Heart left ventricle (tissue), 16 donors: ENCODE measurements at regions not wholly inside any gene's neighbourhood (a gene's known extent, or its start where the extent isn't known, plus 50 kb on each side); places are given as distances from the start of the nearest gene placed in this dataset.

Experiments used
- ATAC-seq, 4 donors: fragments of 200-7000 bp; cut with Tn5 transposase; one replicate each; pipeline ENCODE4 v1.9.1; 2020 to 2022; ENCODE audit warnings: moderate library complexity in 4 of 4, mild to moderate bottlenecking in 3 of 4, moderate number of reproducible peaks in 1 of 4
- DNase-seq, 5 donors: peaks; one replicate each; pipeline ENCODE4 v3.0.0-alpha.2; 2020
- H3K27ac ChIP-seq, 12 donors: fragments of 200-600 bp; sonication (generic) in 4 of 12; one replicate each; pipeline versions ENCODE4 v1.5.0 to v1.8.0; 2016 to 2022; ENCODE audit warnings: mild to moderate bottlenecking in 2 of 12
- H3K27me3 ChIP-seq, 9 donors: fragments of 200-600 bp; sonication (generic) in 2 of 9; one replicate each; pipeline versions ENCODE4 v1.5.1 to v1.8.0; 2016 to 2022; ENCODE audit warnings: mild to moderate bottlenecking in 3 of 9
- H3K36me3 ChIP-seq, 9 donors: fragments of 200-600 bp; sonication (generic) in 2 of 9; one replicate each; pipeline versions ENCODE4 v1.5.0 to v1.8.0; 2018 to 2022; ENCODE audit warnings: mild to moderate bottlenecking in 2 of 9
- H3K4me1 ChIP-seq, 12 donors: fragments of 200-600 bp; sonication (generic) in 4 of 12; one replicate each; pipeline versions ENCODE4 v1.5.0 to v1.8.0; 2016 to 2022; ENCODE audit warnings: mild to moderate bottlenecking in 3 of 12
- H3K4me3 ChIP-seq, 12 donors: fragments of 200-600 bp; sonication (generic) in 4 of 12; one replicate each; pipeline versions ENCODE4 v1.5.0 to v1.8.0; 2017 to 2022; ENCODE audit warnings: mild to moderate bottlenecking in 9 of 12, moderate library complexity in 4 of 12
- H3K9me3 ChIP-seq, 12 donors: fragments of 200-600 bp; sonication (generic) in 4 of 12; one replicate each; pipeline versions ENCODE4 v1.5.0 to v1.8.0; 2016 to 2022; ENCODE audit warnings: mild to moderate bottlenecking in 1 of 12
- POLR2A ChIP-seq, 2 donors: fragments of 450-650 bp; IDR thresholded peaks; one replicate each; pipeline ENCODE4 v1.6.1; 2017; ENCODE audit warnings: antibody characterized with exemption in 2 of 2, mild to moderate bottlenecking in 2 of 2, moderate library complexity in 2 of 2
- WGBS, 4 donors: extraction: QIAGEN DNeasy Blood & Tissue Kit in 2 of 4; methylation state at CpG; one replicate each; pipeline versions ENCODE4 v1.1.5 to v1.1.7; 2013 to 2018; 5-methylcytosine and 5-hydroxymethylcytosine counted together
- intact Hi-C, 10 donors: fragments of 100-400 bp; cut with DNase I; formaldehyde crosslinking; loops; one replicate each; pipeline versions ENCODE4 v1.11.1 to v1.14.2; 2022
- TF ChIP-seq, protein P1 (sequence below), 12 donors: fragments of 200-600 bp; sonication (generic) in 4 of 12; IDR thresholded peaks; one replicate each; pipeline versions ENCODE4 v1.5.0 to v1.8.0; 2018 to 2022; ENCODE audit warnings: antibody characterized with exemption in 12 of 12, mild to moderate bottlenecking in 5 of 12
- donor health status: ischemic (EF 13 %, LVEDD 7.1; RV severe dilation, severe dysfunction).
- donor health status: healthy with polysubstance abuse.
- donor health status: DM: no; HTN: yes; CAD: no.
- donor health status: DM: no; HTN: no; CAD: no.
- donor health status: ischemic (EF 25% LVEDD 6.9; RV normal size, moderate dysfunction).
- donor health status: ischemic (EF 25% LVEDD 5.7; RV mildly dilated, moderate dysfunction).
- donor health status: healthy.
- donor health status: DM: yes; HTN: yes; CAD: no.
- donor health status: ischemic (EF 35%, LVEDD 5.7; RV mildly dilated, moderate dysfunction).
- donor health status: nonischemic (EF 11% LVEDD 7.7; RV severe dilation, severe dysfunction).
- donor health status: DM: yes; HTN: yes; CAD: no.
- donor health status: PGD.
- donor health status: ischemic (EF 29% LVEDD 5.4; RV normal size, mild dysfunction).
- donor health status: nonischemic (EF 23%, LVEDD 6.1; RV moderate dilation, normal function).

DNA sequence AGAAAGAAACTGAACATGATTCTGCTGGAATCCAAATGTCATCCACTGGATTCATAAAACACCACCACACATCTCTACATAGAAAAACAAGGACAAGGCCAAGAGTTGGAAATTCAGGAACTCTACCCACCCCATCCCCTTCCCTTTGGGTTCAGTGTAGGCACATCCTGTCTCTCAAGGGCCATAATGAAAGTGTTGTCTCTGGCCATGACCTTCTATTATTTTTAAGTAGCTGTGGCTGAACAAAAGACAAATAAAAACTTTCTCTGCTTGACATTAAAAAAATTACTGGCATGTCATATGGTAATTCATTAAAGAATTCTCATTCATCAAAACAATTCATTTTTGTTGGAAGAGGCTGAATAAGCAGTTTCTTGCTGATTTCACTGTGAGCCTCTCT, 54.9 kb upstream of the ZBTB18 start:
- intact Hi-C loops, result loop anchor here in 1 of 10 donors (5.0 kb wide), 1 partner anchor 276 kb away; no protein-coding TSS in a partner anchor
- no peak for TF ChIP-seq POLR2A (IDR thresholded peaks at IDR 0.05)
- TF ChIP-seq, protein P1, sequence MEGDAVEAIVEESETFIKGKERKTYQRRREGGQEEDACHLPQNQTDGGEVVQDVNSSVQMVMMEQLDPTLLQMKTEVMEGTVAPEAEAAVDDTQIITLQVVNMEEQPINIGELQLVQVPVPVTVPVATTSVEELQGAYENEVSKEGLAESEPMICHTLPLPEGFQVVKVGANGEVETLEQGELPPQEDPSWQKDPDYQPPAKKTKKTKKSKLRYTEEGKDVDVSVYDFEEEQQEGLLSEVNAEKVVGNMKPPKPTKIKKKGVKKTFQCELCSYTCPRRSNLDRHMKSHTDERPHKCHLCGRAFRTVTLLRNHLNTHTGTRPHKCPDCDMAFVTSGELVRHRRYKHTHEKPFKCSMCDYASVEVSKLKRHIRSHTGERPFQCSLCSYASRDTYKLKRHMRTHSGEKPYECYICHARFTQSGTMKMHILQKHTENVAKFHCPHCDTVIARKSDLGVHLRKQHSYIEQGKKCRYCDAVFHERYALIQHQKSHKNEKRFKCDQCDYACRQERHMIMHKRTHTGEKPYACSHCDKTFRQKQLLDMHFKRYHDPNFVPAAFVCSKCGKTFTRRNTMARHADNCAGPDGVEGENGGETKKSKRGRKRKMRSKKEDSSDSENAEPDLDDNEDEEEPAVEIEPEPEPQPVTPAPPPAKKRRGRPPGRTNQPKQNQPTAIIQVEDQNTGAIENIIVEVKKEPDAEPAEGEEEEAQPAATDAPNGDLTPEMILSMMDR (IDR thresholded peaks at IDR 0.05), result no peak
- Histone ChIP-seq H3K4me1 (no peaks in the 10 kb centered on the region), H3K27me3 (no peaks in the 10 kb centered on the region), H3K4me3 (no peak overlapping the region), H3K36me3 (no peaks in the 10 kb centered on the region), H3K9me3 (peaks cover 0 to 7% (median 0%) of the 10 kb centered on the region in 12 donors), H3K27ac (no peak overlapping the region)
- no peak for DNase-seq
- ATAC-seq, result peak in 1 of 4 donors; percentile 30

DNA sequence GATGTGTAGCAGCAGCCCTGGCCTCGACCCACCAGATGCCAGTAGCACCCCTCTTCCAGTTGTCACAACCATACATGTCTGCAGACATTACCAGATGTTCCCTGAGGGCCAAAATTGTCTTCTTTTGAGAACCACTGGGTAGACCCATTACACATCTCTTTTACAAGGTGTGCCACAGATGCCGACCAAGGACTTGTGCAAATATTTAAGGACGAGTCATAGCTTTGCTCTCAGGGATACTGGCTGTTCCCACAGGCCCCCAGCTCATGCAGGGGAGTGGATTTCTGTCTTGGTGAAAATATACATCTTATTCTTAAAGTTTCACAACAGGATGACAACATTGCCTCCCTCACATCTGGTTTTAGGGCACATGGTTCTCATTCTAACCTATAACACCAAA, 59.4 kb upstream of the ZBTB18 start:
- no peak for TF ChIP-seq POLR2A (IDR thresholded peaks at IDR 0.05)
- TF ChIP-seq, protein P1 (IDR thresholded peaks at IDR 0.05), result no peak
- ATAC-seq, result no peak

DNA sequence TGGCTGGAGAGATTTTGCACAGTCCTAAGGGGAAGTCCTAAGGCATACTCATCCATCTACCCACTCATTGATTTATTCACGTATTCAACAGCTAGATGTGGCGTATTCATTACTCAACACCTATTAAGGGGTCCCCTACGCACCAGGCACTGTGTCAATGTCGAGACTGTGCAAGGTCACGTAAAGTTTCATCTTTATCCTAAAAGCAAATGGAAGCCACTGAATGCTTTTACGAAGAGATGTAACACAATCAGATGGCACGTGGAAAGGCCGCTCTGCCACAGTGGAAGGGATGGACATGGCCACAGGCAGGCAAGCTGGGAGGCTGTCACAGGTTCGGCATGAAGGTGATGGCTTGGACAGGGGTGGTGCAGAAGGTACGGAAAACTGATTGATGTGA, 66.3 kb upstream of the ZBTB18 start:
- intact Hi-C loops, result no loop called here
- Histone ChIP-seq H3K4me1 (no peaks in the 10 kb centered on the region), H3K27me3 (peaks cover 0 to 11% (median 0%) of the 10 kb centered on the region in 9 donors), H3K36me3 (no peaks in the 10 kb centered on the region), H3K4me3 (no peak overlapping the region), H3K9me3 (no peaks in the 10 kb centered on the region), H3K27ac (no peak overlapping the region)
- ATAC-seq (no peak), DNase-seq (no peak)
- TF ChIP-seq, protein P1 (IDR thresholded peaks at IDR 0.05), result no peak
- TF ChIP-seq POLR2A (IDR thresholded peaks at IDR 0.05), result no peak
- whole genome bisulfite sequencing, 4 donors, result 93 to 95% (median 94%) methylated on average over 10 of the region's 10 CpGs

More for the DNA sequence above, 59.4 kb upstream of the ZBTB18 start:
- no peaks in the 10 kb centered on the region for H3K36me3 ChIP-seq
- DNase-seq, result no peak
- no peak overlapping the region for H3K4me3 ChIP-seq
- H3K4me1 ChIP-seq, result no peaks in the 10 kb centered on the region
- 62 to 73% (median 70%) methylated on average over 3 of the region's 3 CpGs for WGBS, 4 donors
- intact Hi-C loops, result no loop called here
- H3K27me3 ChIP-seq, result no peaks in the 10 kb centered on the region
- H3K9me3 ChIP-seq, result peaks cover 0 to 7% (median 0%) of the 10 kb centered on the region in 12 donors
- no peak overlapping the region for H3K27ac ChIP-seq

DNA sequence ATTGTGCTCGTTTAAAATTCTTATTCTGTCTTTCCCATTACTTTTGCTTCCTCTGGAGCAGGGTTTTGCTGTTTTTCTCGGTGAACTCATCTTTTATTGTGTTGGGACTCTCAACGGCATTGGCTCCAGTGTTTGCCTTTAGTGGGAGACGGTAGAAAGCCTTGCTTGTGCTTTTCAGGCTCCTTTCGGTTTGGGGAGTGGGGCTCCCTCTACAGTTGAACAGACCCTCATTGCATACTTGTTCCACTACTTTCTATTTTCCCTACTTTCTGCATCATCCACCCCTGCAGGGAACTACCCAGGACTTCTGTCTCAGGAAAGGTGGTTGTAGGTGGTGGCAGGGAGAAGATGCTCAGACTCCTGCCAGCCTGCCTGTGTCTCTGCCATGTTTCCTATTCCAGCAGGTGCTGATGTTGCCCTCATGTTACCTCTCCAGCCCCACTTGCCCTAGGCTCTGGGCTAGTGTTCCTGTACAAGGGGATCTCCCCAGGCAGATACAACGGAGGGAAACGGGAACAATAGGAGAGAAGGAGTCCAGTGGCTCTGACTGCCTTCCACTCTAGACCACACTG, 68.5 kb upstream of the ZBTB18 start:
- WGBS, 4 donors, result 46 to 61% (median 48%) methylated on average over 7 of the region's 7 CpGs
- H3K27ac ChIP-seq, result no peak overlapping the region
- ATAC-seq (no peak), DNase-seq (no peak)
- no peak for TF ChIP-seq POLR2A (IDR thresholded peaks at IDR 0.05)
- TF ChIP-seq, protein P1 (IDR thresholded peaks at IDR 0.05), result no peak
- no peak overlapping the region for H3K4me3 ChIP-seq
- no peaks in the 10 kb centered on the region for H3K36me3 ChIP-seq
- peaks cover 0 to 11% (median 0%) of the 10 kb centered on the region in 9 donors for H3K27me3 ChIP-seq
- H3K9me3 ChIP-seq, result no peaks in the 10 kb centered on the region
- intact Hi-C loops, result no loop called here
- H3K4me1 ChIP-seq, result no peaks in the 10 kb centered on the region
